ENCODE measurements at regions not wholly inside any gene's neighbourhood (a gene's known extent, or its start where the extent isn't known, plus 50 kb on each side); places are given as distances from the start of the nearest gene placed in this dataset.

DNA sequence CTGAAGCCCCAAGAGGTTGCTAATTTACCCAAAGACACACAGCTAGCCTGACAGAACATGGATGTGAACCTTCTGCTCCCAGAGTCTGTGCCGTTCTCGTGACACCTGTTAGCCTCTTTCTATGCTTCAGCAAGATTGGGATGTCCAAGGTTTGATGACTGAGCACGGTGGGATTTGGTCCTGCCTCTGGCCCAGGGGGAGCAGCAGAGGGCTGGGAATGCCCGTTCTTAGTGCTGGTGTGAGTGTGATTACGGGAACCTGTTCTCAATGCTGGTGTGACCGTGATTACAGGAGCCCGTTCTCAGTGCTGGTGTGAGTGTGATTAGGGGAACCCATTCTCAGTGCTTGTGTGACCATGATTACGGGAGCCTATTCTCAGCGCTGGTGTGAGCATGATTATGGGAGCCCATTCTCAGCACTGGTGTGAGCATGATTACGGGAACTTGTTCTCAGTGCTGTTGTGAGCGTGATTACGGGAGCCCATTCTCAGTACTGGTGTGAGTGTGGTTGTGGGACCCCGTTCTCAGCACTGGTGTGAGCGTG lies 67.3 kb upstream of the SNTG2 start (continued):
- TF ChIP-seq CHD7 (IDR thresholded peaks at IDR 0.05; ENCODE audit: insufficient replicate concordance, low read length) (no peak), TAF1 (IDR thresholded peaks at IDR 0.05; ENCODE audit: low read depth, low read length) (no peak), PHF8 (conservative IDR thresholded peaks at IDR 0.05; ENCODE audit: low read depth, low read length) (no peak), CHD2 (IDR thresholded peaks at IDR 0.05; ENCODE audit: low read length) (no peak), CBX8 (IDR thresholded peaks at IDR 0.05; ENCODE audit: borderline replicate concordance, low read depth, low read length) (no peak), TBP (IDR thresholded peaks at IDR 0.05; ENCODE audit: low read depth, low read length) (no peak), SIRT6 (IDR thresholded peaks at IDR 0.05; ENCODE audit: low read length) (no peak), CHD1 (IDR thresholded peaks at IDR 0.05; ENCODE audit: low read depth, low read length) (no peak), NANOG (IDR thresholded peaks at IDR 0.05; ENCODE audit: insufficient read depth, low read depth, low read length, poor library complexity, severe bottlenecking) (no peak)
- TF ChIP-seq, protein P1, sequence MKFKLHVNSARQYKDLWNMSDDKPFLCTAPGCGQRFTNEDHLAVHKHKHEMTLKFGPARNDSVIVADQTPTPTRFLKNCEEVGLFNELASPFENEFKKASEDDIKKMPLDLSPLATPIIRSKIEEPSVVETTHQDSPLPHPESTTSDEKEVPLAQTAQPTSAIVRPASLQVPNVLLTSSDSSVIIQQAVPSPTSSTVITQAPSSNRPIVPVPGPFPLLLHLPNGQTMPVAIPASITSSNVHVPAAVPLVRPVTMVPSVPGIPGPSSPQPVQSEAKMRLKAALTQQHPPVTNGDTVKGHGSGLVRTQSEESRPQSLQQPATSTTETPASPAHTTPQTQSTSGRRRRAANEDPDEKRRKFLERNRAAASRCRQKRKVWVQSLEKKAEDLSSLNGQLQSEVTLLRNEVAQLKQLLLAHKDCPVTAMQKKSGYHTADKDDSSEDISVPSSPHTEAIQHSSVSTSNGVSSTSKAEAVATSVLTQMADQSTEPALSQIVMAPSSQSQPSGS (IDR thresholded peaks at IDR 0.05; ENCODE audit: low read length) = no peak
